SK-N-MC (cell line): ENCODE measurements at regions not wholly inside any gene's neighbourhood (a gene's known extent, or its start where the extent isn't known, plus 50 kb on each side); places are given as distances from the start of the nearest gene placed in this dataset.

Experiments used
- DNase-seq: peaks from one replicate; pipeline ENCODE4 v3.0.0-alpha.2; 2011; ENCODE audit warnings: low read depth, low spot score
- H3K27ac ChIP-seq: fragments of 200-600 bp; sonication (generic); 2 replicates; pipeline ENCODE4 v1.5.1; 2016; ENCODE audit warnings: mixed run types
- H3K36me3 ChIP-seq: fragments of 200-600 bp; sonication (generic); 2 replicates; pipeline ENCODE4 v1.6.1; 2017; ENCODE audit warnings: antibody characterized with exemption, low read length, mixed read lengths; ENCODE audit not compliant: insufficient read depth
- H3K4me3 ChIP-seq: fragments of 200-600 bp; sonication (generic); 2 replicates; pipeline ENCODE4 v1.5.1; 2016
- H3K9ac ChIP-seq: fragments of 200-600 bp; sonication (generic); 2 replicates; pipeline ENCODE4 v1.8.0; 2017; ENCODE audit warnings: mixed run types, mixed read lengths; ENCODE audit not compliant: insufficient read length
- H3K9me3 ChIP-seq: fragments of 200-600 bp; sonication (generic); 2 replicates; pipeline ENCODE4 v1.6.1; 2017; ENCODE audit warnings: low read depth, mild to moderate bottlenecking, antibody characterized with exemption, low read length, moderate library complexity, mixed read lengths
- EZH2 ChIP-seq: fragments of 200-600 bp; sonication (generic); IDR thresholded peaks from one replicate; pipeline ENCODE4 v1.6.1; 2017; ENCODE audit warnings: antibody characterized with exemption
- FOXP2 ChIP-seq: optimal IDR thresholded peaks from 2 replicates; pipeline ENCODE3; 2011; ENCODE audit warnings: mild to moderate bottlenecking, moderate library complexity; ENCODE audit not compliant: insufficient read depth; ENCODE audit errors: extremely low read length, control extremely low read depth
- POLR2AphosphoS5 ChIP-seq: IDR thresholded peaks from 2 replicates; pipeline ENCODE4 v1.6.1; 2012; ENCODE audit warnings: mild to moderate bottlenecking, low read depth, low read length, borderline replicate concordance

GRCh38 chrX:8890794-8891193 lies 89.6 kb upstream of the FAM9A start:
- no peak overlapping the region for H3K4me3 ChIP-seq
- TF ChIP-seq POLR2AphosphoS5 = no peak
- TF ChIP-seq EZH2 = no peak
- TF ChIP-seq FOXP2 = no peak
- no peak overlapping the region for H3K27ac ChIP-seq
- no peak overlapping the region for H3K9ac ChIP-seq
- H3K36me3 ChIP-seq = no peaks in the 10 kb centered on the region
- no peak for DNase-seq
- no peaks in the 10 kb centered on the region for H3K9me3 ChIP-seq

GRCh38 chrX:8887004-8887403 lies 85.8 kb upstream of the FAM9A start:
- Histone ChIP-seq H3K4me3 (no peak overlapping the region), H3K27ac (no peak overlapping the region), H3K9me3 (no peaks in the 10 kb centered on the region), H3K36me3 (no peaks in the 10 kb centered on the region), H3K9ac (no peak overlapping the region)
- no peak for DNase-seq
- TF ChIP-seq POLR2AphosphoS5 (no peak), FOXP2 (no peak), EZH2 (no peak)

GRCh38 chrX:8879750-8880149 lies 78.6 kb upstream of the FAM9A start:
- TF ChIP-seq POLR2AphosphoS5 (no peak), EZH2 (no peak), FOXP2 (no peak)
- H3K9me3 ChIP-seq = no peaks in the 10 kb centered on the region
- no peak for DNase-seq

GRCh38 chrX:8873956-8874355 lies 72.8 kb upstream of the FAM9A start:
- H3K27ac ChIP-seq = no peak overlapping the region
- DNase-seq = no peak
- no peak for TF ChIP-seq FOXP2
- TF ChIP-seq POLR2AphosphoS5 = no peak
- TF ChIP-seq EZH2 = no peak
- no peak overlapping the region for H3K9ac ChIP-seq
- H3K36me3 ChIP-seq = no peaks in the 10 kb centered on the region
- no peak overlapping the region for H3K4me3 ChIP-seq
- H3K9me3 ChIP-seq = no peaks in the 10 kb centered on the region

More at GRCh38 chrX:8879750-8880149, 78.6 kb upstream of the FAM9A start:
- no peak overlapping the region for H3K27ac ChIP-seq
- no peaks in the 10 kb centered on the region for H3K36me3 ChIP-seq
- H3K4me3 ChIP-seq = no peak overlapping the region
- no peak overlapping the region for H3K9ac ChIP-seq

DNA sequence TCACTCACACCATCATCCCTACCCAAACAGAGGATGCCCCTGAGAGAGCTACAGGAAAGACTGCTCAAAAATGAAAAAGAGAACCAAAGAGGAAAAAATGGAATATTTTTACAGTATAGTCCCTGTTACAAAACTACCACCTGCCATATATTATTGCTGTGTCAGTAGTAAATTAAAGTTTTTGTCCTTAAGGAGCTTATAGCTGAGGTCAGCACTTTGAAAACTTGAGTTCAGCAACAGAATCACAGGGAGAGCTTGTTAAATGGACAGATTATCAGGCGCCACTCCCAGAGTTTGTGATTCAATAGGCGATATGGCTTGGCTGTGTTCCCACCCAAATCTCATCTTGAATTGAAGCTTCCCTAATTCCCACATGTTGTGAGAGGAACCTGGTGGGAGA lies 71.9 kb upstream of the FAM9A start:
- H3K36me3 ChIP-seq = no peaks in the 10 kb centered on the region
- H3K9ac ChIP-seq = no peak overlapping the region
- no peak overlapping the region for H3K27ac ChIP-seq
- H3K4me3 ChIP-seq = no peak overlapping the region
- H3K9me3 ChIP-seq = no peaks in the 10 kb centered on the region
- TF ChIP-seq EZH2 (no peak), POLR2AphosphoS5 (no peak)
- DNase-seq = no peak

- Histone ChIP-seq H3K27ac (no peak overlapping the region), H3K36me3 (no peaks in the 10 kb centered on the region), H3K9me3 (no peaks in the 10 kb centered on the region), H3K4me3 (no peak overlapping the region), H3K9ac (no peak overlapping the region)
- TF ChIP-seq EZH2 (no peak), FOXP2 (no peak), POLR2AphosphoS5 (no peak)
- DNase-seq = no peak
Measured at GRCh38 chrX:8870411-8870810, 69.2 kb upstream of the FAM9A start.

DNA sequence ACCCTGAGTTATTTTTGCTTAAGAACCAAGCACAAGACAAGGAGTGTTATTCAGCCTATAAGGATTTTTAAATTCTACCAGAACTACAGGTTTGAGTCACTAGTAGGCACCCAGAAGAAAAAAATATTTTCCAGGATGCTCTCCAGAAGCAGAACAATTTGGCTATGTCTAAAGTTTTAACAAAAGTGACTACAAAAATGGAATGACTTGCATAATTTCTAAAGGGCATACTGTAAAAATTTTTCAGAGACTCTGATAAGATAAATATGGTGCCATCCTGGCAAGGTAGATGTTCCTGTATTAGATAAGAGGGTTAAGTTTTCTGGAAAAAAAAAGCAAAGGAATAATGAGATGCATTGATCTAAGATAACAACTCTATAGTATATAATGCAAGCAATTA lies 68.6 kb upstream of the FAM9A start:
- H3K27ac ChIP-seq = no peak overlapping the region
- no peak for DNase-seq
- TF ChIP-seq EZH2 = no peak

GRCh38 chrX:8868906-8869305 lies 67.7 kb upstream of the FAM9A start:
- Histone ChIP-seq H3K9me3 (no peaks in the 10 kb centered on the region), H3K4me3 (no peak overlapping the region), H3K9ac (no peak overlapping the region), H3K36me3 (no peaks in the 10 kb centered on the region), H3K27ac (no peak overlapping the region)
- peak; percentile 0 for DNase-seq
- TF ChIP-seq POLR2AphosphoS5 = no peak
- no peak for TF ChIP-seq FOXP2
- no peak for TF ChIP-seq EZH2

More for the DNA sequence above, 68.6 kb upstream of the FAM9A start:
- Histone ChIP-seq H3K36me3 (no peaks in the 10 kb centered on the region), H3K4me3 (no peak overlapping the region), H3K9ac (no peak overlapping the region), H3K9me3 (no peaks in the 10 kb centered on the region)

GRCh38 chrX:8868070-8868773 lies 67.0 kb upstream of the FAM9A start:
- Histone ChIP-seq H3K9me3 (no peaks in the 10 kb centered on the region), H3K36me3 (no peaks in the 10 kb centered on the region), H3K27ac (no peak overlapping the region), H3K9ac (no peak overlapping the region), H3K4me3 (no peak overlapping the region)
- TF ChIP-seq POLR2AphosphoS5 (no peak), FOXP2 (no peak), EZH2 (no peak)
- DNase-seq = no peak
